ENCODE measurements at regions not wholly inside any gene's neighbourhood (a gene's known extent, or its start where the extent isn't known, plus 50 kb on each side); places are given as distances from the start of the nearest gene placed in this dataset.

GRCh38 chr7:14962778-14963177, 60.2 kb upstream of the DGKB start:
- DNase-seq: no peak

DNA sequence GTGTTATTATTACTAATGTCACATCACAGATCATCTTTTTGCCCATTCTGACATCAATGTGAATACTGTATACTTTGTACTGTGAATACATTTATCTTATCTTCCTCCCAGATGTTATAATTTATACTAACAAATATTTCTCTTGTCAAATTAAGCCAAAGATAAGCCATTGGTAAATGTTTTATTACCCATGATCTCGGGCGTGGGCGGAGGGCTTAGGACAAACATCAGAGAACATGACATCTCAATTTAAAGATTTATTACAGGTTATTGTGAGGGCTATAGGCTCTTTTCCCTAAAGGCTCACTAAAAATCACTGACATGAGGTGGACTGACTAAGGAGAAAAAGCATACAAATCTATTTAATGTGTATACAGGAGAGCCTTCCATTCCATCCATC, 58.2 kb upstream of the DGKB start:
- DNase-seq: no peak

DNA sequence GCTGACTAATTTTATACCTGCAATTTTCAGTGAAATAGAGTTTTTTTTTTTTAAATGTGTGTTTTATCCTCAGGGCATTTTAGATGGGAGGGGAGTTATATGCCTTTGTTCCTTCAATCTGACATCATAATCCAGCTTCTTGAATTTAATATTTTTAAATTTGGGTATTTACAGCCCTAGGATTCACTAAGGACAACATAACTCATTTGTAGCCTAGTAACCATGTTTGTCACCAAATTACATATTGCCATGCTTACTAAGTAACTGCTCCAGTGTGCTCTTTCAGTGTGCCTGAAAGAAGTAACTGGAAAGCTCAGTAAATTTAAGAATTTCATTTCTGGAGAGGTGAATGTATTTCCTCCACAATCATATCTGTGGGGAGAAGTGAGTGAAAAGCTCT, 56.8 kb upstream of the DGKB start:
- DNase-seq: no peak

DNA sequence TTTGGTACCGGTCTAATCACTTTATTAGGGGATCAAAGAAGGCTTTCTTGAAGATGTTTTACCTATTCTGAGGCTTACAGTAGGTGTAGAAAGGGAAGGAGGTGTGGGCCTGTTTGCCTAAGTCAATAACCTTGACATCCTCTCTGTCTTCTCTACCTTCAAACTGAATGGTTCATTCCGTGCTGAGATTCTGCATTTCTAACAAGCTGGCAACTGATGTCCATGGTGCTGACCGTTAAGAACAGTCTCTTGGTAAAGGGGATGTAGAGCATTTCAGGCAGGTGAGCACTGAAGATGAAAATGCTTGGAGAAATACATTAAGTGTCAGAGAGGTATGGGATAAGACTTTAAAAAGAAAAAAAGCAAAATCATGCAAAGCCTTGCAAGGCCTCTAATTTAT, 51.5 kb upstream of the DGKB start:
- no peak for DNase-seq

All from fibroblast of skin of back (primary cell).